ENCODE measurements at regions not wholly inside any gene's neighbourhood (a gene's known extent, or its start where the extent isn't known, plus 50 kb on each side); places are given as distances from the start of the nearest gene placed in this dataset.

DNA sequence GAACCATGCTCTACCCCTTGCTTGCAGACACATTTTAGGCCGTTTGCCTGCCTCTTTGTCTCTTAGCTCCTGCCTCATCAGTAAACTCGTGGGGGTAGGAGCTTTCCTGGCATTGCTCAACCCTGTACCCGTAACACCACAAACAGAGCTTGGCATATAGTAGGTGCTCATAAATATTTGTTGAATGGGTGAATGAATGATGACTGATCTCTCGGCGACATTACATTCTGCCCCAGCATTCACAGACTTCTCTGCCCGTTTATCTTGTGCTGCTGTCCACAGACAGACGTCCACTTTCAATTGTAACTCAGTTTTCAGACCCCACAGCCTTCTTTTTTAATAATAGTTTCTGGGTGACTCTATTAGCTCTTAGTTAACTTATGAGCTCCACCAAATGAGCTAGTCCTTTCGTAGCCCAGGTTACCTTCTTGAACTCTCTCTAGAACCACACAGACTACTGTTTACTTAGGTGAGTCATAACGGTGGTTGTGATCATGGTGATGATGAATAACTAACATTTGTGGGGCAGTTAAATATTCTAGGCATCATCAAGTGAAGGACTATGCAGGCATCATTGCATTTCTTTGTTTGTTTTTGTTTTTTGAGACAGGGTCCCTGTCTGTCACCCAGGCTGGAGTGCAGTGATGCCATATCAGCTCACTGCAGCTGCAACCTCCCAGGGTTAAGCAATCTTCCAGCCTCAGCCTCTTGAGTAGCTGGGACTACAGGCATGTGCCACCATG lies 188.4 kb downstream of the ADAMTS15 start:
- FAIRE-seq (no peak), DNase-seq (no peak), ATAC-seq (peak in 3 of 4 donors; percentile 55 to 81 (median 68))
- TF ChIP-seq, protein P1, sequence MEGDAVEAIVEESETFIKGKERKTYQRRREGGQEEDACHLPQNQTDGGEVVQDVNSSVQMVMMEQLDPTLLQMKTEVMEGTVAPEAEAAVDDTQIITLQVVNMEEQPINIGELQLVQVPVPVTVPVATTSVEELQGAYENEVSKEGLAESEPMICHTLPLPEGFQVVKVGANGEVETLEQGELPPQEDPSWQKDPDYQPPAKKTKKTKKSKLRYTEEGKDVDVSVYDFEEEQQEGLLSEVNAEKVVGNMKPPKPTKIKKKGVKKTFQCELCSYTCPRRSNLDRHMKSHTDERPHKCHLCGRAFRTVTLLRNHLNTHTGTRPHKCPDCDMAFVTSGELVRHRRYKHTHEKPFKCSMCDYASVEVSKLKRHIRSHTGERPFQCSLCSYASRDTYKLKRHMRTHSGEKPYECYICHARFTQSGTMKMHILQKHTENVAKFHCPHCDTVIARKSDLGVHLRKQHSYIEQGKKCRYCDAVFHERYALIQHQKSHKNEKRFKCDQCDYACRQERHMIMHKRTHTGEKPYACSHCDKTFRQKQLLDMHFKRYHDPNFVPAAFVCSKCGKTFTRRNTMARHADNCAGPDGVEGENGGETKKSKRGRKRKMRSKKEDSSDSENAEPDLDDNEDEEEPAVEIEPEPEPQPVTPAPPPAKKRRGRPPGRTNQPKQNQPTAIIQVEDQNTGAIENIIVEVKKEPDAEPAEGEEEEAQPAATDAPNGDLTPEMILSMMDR (IDR thresholded peaks at IDR 0.05): no peak
- Histone ChIP-seq H3K4me3 (no peak overlapping the region), H3K27ac (no peak overlapping the region), H3K36me3 (no peaks in the 10 kb centered on the region), H3K9me3 (no peaks in the 10 kb centered on the region), H3K27me3 (no peaks in the 10 kb centered on the region), H3K4me1 (no peaks in the 10 kb centered on the region)
- 50 to 56% methylated on average over 9 of the region's 9 CpGs for WGBS, 2 donors
- intact Hi-C loops (cut with DNase I): no loop called here

DNA sequence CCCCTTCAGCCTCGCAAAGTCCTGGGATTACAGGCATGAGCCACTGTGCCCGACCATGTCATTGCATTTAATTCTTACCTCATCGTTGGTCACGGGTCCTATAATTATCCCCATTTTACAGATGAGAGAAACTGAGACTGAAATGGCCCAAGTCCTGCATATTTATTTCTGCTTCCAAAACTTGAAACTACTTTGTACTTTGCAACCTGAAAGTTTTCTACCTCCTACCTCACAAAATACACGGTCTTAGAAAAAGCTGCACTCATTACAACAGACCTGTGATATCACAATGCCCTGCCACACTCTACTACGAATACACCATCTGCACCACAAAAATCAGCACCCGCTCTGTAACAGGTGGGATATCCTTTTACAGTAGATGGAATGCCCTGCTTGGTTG lies 189.1 kb downstream of the ADAMTS15 start:
- no peak for DNase-seq
- no peak for ATAC-seq
- no peaks in the 10 kb centered on the region for H3K4me1 ChIP-seq
- WGBS, 2 donors: 86 to 95% methylated on average over 7 of the region's 7 CpGs
- no peaks in the 10 kb centered on the region for H3K27me3 ChIP-seq
- intact Hi-C loops (cut with DNase I): no loop called here
- H3K9me3 ChIP-seq: no peaks in the 10 kb centered on the region
- no peak overlapping the region for H3K27ac ChIP-seq
- no peak for FAIRE-seq
- H3K4me3 ChIP-seq: no peak overlapping the region
- H3K36me3 ChIP-seq: no peaks in the 10 kb centered on the region
- TF ChIP-seq, protein P1 (IDR thresholded peaks at IDR 0.05): no peak

DNA sequence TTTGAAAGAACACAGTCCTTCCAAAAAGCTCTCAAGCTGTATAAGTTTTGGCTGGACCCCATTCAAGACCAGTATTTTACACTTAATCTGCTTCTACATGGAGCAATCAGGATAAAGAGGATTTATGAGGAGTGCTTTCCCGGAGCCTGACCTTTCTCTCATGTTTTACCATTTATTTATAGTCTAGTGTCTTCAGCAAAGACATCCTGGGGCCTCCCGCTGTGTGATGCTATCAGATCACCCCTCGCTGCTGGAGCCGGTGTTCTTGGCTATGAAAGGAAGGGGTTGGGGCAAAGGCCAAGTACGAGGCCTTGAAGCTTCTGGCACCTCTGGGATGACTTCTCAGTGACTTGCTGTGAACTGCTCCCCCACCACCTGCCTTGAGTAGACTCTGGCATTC lies 189.6 kb downstream of the ADAMTS15 start:
- DNase-seq (no peak), FAIRE-seq (no peak), ATAC-seq (no peak)
- H3K9me3 ChIP-seq: no peaks in the 10 kb centered on the region
- 51 to 60% methylated on average over 5 of the region's 5 CpGs for WGBS, 2 donors
- H3K27ac ChIP-seq: no peak overlapping the region
- no peaks in the 10 kb centered on the region for H3K36me3 ChIP-seq
- TF ChIP-seq, protein P1 (IDR thresholded peaks at IDR 0.05): no peak
- H3K4me3 ChIP-seq: no peak overlapping the region
- no peaks in the 10 kb centered on the region for H3K27me3 ChIP-seq
- no peaks in the 10 kb centered on the region for H3K4me1 ChIP-seq
- intact Hi-C loops (cut with DNase I): no loop called here

DNA sequence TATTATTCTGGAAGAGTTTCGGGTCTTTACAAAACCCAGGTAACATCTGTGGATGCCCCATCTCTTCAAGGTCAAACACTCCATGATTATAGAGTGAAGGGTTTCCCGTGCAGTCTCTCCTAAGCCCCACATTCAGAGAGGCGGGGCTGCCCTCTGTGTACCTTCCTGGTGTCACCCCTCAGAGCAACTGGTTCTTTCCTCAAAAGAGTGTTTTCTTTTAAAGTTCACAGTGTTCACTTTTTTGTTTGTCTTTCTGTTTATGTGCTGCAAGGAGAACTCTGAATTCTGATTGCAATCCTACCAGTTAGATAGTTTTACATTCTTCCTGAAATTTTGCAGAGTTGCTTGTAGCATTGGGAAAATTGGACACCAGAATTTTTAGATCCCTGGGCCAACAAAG lies 190.2 kb downstream of the ADAMTS15 start:
- ATAC-seq (no peak), FAIRE-seq (no peak)

DNA sequence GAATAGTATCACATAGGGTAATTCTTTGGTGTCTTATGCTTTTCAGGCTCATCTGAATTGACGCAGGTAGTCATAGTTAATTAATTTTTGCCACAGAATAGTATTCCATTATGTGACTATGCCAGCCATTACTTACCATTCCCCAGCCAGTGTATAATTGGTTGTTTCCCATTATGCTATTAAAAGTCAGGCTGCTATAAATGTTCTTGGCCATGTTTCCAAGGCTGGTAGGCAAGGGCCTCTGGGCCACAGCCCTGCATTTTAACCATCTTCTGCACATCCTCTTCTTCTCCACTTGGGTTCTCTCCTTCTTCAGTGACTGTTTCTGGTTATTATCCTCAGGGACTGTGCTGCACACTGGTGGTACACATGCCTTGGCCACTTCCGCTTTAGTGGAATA lies 190.9 kb downstream of the ADAMTS15 start:
- Histone ChIP-seq H3K27me3 (no peaks in the 10 kb centered on the region), H3K4me3 (no peak overlapping the region), H3K9me3 (no peaks in the 10 kb centered on the region), H3K4me1 (no peaks in the 10 kb centered on the region), H3K36me3 (no peaks in the 10 kb centered on the region), H3K27ac (no peak overlapping the region)
- ATAC-seq (no peak), FAIRE-seq (no peak), DNase-seq (no peak)
- TF ChIP-seq, protein P1 (IDR thresholded peaks at IDR 0.05): no peak
- WGBS, 2 donors: 97 to 100% methylated on average over 2 of the region's 2 CpGs
- intact Hi-C loops (cut with DNase I): no loop called here

More for the DNA sequence above, 190.2 kb downstream of the ADAMTS15 start:
- Histone ChIP-seq H3K27ac (no peak overlapping the region), H3K4me3 (no peak overlapping the region), H3K4me1 (no peaks in the 10 kb centered on the region), H3K36me3 (no peaks in the 10 kb centered on the region), H3K27me3 (no peaks in the 10 kb centered on the region), H3K9me3 (no peaks in the 10 kb centered on the region)
- DNase-seq: no peak
- WGBS, 2 donors: 76 to 79% methylated on average over 3 of the region's 3 CpGs
- TF ChIP-seq, protein P1 (IDR thresholded peaks at IDR 0.05): no peak
- intact Hi-C loops (cut with DNase I): no loop called here
